ENCODE measurements at regions not wholly inside any gene's neighbourhood (a gene's known extent, or its start where the extent isn't known, plus 50 kb on each side); places are given as distances from the start of the nearest gene placed in this dataset.
A peak's percentile ranks its signal among the peaks of the same experiment; 100 is the strongest.

DNA sequence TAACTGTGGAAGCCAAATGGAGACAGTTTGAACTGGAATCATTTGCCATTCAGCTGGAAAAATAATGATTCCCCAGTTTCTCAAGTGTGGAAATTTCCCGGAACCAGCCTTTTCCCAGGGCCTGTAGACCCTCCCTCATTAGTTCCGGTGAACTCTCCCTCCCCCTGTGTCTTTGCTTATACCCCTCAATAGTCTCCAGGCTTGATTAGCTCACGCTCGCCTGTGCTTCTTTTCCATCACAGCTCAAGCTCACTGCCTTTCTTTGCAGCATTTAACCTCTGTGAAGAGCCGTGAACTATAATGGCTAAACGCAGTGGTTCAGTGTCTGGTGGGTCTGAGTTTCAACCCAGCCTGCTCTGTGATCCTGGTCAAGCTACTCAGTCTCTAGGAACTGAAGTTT, 690.8 kb downstream of the INHBA start (continued):
- TF ChIP-seq, protein P1, sequence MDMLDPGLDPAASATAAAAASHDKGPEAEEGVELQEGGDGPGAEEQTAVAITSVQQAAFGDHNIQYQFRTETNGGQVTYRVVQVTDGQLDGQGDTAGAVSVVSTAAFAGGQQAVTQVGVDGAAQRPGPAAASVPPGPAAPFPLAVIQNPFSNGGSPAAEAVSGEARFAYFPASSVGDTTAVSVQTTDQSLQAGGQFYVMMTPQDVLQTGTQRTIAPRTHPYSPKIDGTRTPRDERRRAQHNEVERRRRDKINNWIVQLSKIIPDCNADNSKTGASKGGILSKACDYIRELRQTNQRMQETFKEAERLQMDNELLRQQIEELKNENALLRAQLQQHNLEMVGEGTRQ (IDR thresholded peaks at IDR 0.05; ENCODE audit: borderline replicate concordance, low read depth, low read length), result no peak
- TF ChIP-seq, protein P2, sequence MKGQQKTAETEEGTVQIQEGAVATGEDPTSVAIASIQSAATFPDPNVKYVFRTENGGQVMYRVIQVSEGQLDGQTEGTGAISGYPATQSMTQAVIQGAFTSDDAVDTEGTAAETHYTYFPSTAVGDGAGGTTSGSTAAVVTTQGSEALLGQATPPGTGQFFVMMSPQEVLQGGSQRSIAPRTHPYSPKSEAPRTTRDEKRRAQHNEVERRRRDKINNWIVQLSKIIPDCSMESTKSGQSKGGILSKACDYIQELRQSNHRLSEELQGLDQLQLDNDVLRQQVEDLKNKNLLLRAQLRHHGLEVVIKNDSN (IDR thresholded peaks at IDR 0.05; ENCODE audit: borderline replicate concordance, low read depth), result no peak

DNA sequence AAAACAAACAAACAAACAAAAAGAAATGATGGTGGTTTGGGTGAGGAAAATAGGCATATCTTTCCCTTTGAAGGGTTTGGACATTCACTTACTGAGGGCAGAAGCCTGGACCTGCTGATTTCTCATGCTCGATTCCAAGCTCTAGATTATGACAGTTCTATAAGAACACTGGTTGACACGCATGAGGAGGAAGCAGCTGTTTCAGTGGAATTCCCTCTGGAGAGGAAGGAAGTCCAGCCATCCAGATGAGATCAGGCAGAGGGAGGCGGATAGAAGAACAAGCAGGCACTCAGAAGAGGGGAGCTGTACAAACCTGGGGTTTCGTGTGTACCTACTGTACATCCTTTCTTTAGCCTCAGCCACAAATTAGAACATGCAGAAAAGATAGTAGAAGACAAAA, 691.9 kb downstream of the INHBA start:
- H3K27me3 ChIP-seq (ENCODE audit: insufficient read depth), result no peaks in the 10 kb centered on the region
- ChIA-PET POLR2A (no interaction called here), CTCF (interaction anchor here (0.9 to 3.0 kb wide), 3 partner anchors 8 to 694 kb away, joined by 3 to 25 read pairs (median 6); no protein-coding TSS in a partner anchor)
- no peak overlapping the region for H3K9ac ChIP-seq
- no peak overlapping the region for H3K27ac ChIP-seq (ENCODE audit: low read depth in 2 of 2, low read length in 1 of 2)
- no peaks in the 10 kb centered on the region for H3K9me3 ChIP-seq
- no peaks in the 10 kb centered on the region for H3K36me3 ChIP-seq (replicated peaks in 1 of 2; ENCODE audit: control insufficient read depth in 1 of 2, insufficient read depth in 2 of 2, low read length in 1 of 2)
- no peaks in the 10 kb centered on the region for H3K79me2 ChIP-seq (ENCODE audit: insufficient read depth)
- DNase-seq, result no peak
- H3K9me2 ChIP-seq, result no peaks in the 10 kb centered on the region
- H3K4me1 ChIP-seq (ENCODE audit: control insufficient read depth in 1 of 2, insufficient read depth in 2 of 2, low read depth in 1 of 2, low read length in 1 of 2), result peaks cover 0 to 6% of the 10 kb centered on the region in 2 experiments; a peak in 1 of 4 replicates
- H3K4me3 ChIP-seq (ENCODE audit: low read depth in 2 of 2, low read length in 1 of 2), result no peak overlapping the region
- H4K20me1 ChIP-seq (ENCODE audit: insufficient read depth), result no peaks in the 10 kb centered on the region
- 77% methylated on average over 4 of the region's 4 CpGs for WGBS (ENCODE audit: low lambda C conversion rate)
- H3K4me2 ChIP-seq, result no peak overlapping the region
- TF ChIP-seq MAX (IDR thresholded peaks at IDR 0.05; ENCODE audit: low read depth), result no peak
- no peak for TF ChIP-seq RAD21 (IDR thresholded peaks at IDR 0.05; ENCODE audit: low read length)
- no peak for TF ChIP-seq FOSL2 (IDR thresholded peaks at IDR 0.05; ENCODE audit: borderline replicate concordance, low read depth)
- TF ChIP-seq EZH2phosphoT487 (IDR thresholded peaks at IDR 0.05; ENCODE audit: borderline replicate concordance, low read depth), result no peak
- no peak for TF ChIP-seq FOXJ3 (CRISPR knock-in tag; IDR thresholded peaks at IDR 0.05)
- TF ChIP-seq, protein P3, sequence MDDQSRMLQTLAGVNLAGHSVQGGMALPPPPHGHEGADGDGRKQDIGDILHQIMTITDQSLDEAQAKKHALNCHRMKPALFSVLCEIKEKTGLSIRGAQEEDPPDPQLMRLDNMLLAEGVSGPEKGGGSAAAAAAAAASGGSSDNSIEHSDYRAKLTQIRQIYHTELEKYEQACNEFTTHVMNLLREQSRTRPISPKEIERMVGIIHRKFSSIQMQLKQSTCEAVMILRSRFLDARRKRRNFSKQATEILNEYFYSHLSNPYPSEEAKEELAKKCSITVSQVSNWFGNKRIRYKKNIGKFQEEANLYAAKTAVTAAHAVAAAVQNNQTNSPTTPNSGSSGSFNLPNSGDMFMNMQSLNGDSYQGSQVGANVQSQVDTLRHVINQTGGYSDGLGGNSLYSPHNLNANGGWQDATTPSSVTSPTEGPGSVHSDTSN (IDR thresholded peaks at IDR 0.05), result no peak
- no peak for TF ChIP-seq POLR2AphosphoS5 (IDR thresholded peaks at IDR 0.05; ENCODE audit: low read depth, low read length)
- TF ChIP-seq TAF1 (IDR thresholded peaks at IDR 0.05; ENCODE audit: borderline replicate concordance, low read depth, low read length), result no peak
- TF ChIP-seq FOXM1 (IDR thresholded peaks at IDR 0.05; ENCODE audit: low read depth), result no peak
- TF ChIP-seq CHD2 (IDR thresholded peaks at IDR 0.05; ENCODE audit: low read length, partially characterized antibody), result no peak
- H3F3A ChIP-seq (replicated peaks; ENCODE audit: insufficient read depth), result no peaks in the 10 kb centered on the region
- H2AFZ ChIP-seq (ENCODE audit: low read depth), result no peak overlapping the region

DNA sequence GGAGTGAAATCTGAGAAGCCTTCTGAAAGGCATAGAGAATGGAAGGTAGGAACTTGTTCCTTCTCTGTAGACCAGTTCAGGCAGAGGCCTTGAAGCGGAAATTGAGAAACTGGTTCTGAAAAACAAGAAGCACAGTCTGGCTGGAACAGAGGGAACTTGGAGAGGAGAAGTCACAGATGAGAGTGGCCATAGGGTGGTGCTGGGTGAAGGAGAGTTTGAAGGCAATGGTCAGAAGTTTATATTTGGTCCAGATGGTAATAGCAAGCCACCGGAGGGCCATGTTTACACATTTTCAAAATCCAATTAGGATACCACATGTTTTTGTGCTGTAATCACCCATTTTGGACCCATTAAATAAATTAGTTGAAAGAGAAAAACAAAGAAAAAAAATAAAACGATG, 692.5 kb downstream of the INHBA start:
- H3K9ac ChIP-seq, result no peak overlapping the region
- no peak overlapping the region for H3K4me2 ChIP-seq
- H3K4me3 ChIP-seq (ENCODE audit: low read depth in 2 of 2, low read length in 1 of 2), result no peak overlapping the region
- H3K9me2 ChIP-seq, result no peaks in the 10 kb centered on the region
- H4K20me1 ChIP-seq (ENCODE audit: insufficient read depth), result no peaks in the 10 kb centered on the region
- H3K36me3 ChIP-seq (replicated peaks in 1 of 2; ENCODE audit: control insufficient read depth in 1 of 2, insufficient read depth in 2 of 2, low read length in 1 of 2), result no peaks in the 10 kb centered on the region
- no peaks in the 10 kb centered on the region for H3K79me2 ChIP-seq (ENCODE audit: insufficient read depth)
- CTCF ChIA-PET, result interaction anchor here (3.0 kb wide), 1 partner anchor 8 kb away, joined by 25 read pairs; no protein-coding TSS in a partner anchor
- H3K9me3 ChIP-seq, result no peaks in the 10 kb centered on the region
- POLR2A ChIA-PET, result no interaction called here
- no peak for DNase-seq
- no peaks in the 10 kb centered on the region for H3K27me3 ChIP-seq (ENCODE audit: insufficient read depth)
- TF ChIP-seq CTCF (IDR thresholded peaks at IDR 0.05) (0 out of 2 replicates have a peak, but pooled peaks have one; percentile 8), GABPA (IDR thresholded peaks at IDR 0.05; ENCODE audit: low read depth) (no peak), ELF1 (IDR thresholded peaks at IDR 0.05) (no peak), TEAD4 (IDR thresholded peaks at IDR 0.05; ENCODE audit: borderline replicate concordance, insufficient read depth) (no peak)
- H3F3A ChIP-seq (replicated peaks; ENCODE audit: insufficient read depth), result no peaks in the 10 kb centered on the region
- 77% methylated on average over 3 of the region's 3 CpGs for WGBS (ENCODE audit: low lambda C conversion rate)
- no peak overlapping the region for H2AFZ ChIP-seq (ENCODE audit: low read depth)
- peaks cover 0 to 6% of the 10 kb centered on the region in 2 experiments; a peak in 1 of 4 replicates for H3K4me1 ChIP-seq (ENCODE audit: control insufficient read depth in 1 of 2, insufficient read depth in 2 of 2, low read depth in 1 of 2, low read length in 1 of 2)
- H3K27ac ChIP-seq (ENCODE audit: low read depth in 2 of 2, low read length in 1 of 2), result no peak overlapping the region

Data from SK-N-SH (cell line).